Ascending aorta (tissue), 2 donors: ENCODE measurements at regions not wholly inside any gene's neighbourhood (a gene's known extent, or its start where the extent isn't known, plus 50 kb on each side); places are given as distances from the start of the nearest gene placed in this dataset.

Experiments used
- DNase-seq, 2 donors: peaks; one replicate each; pipeline ENCODE4 v3.0.0-alpha.2; 2019; ENCODE audit warnings: low spot score in 2 of 2
- H3K27ac ChIP-seq, 2 donors: fragments of 200-600 bp; sonication (generic); one replicate each; pipeline ENCODE4 v1.5.1; 2016 to 2017; ENCODE audit warnings: mild to moderate bottlenecking in 1 of 2
- H3K27me3 ChIP-seq: fragments of 200-600 bp; sonication (generic); one replicate; pipeline ENCODE4 v1.5.1; 2017
- H3K36me3 ChIP-seq, 2 donors: fragments of 200-600 bp; sonication (generic); one replicate each; pipeline ENCODE4 v1.5.1; 2016
- H3K4me1 ChIP-seq, 2 donors: fragments of 200-600 bp; sonication (generic); one replicate each; pipeline ENCODE4 v1.5.1; 2016 to 2017; ENCODE audit warnings: mild to moderate bottlenecking in 1 of 2
- H3K4me3 ChIP-seq, 2 donors: fragments of 200-600 bp; sonication (generic); one replicate each; pipeline ENCODE4 v1.5.1; 2016 to 2017; ENCODE audit warnings: mild to moderate bottlenecking in 1 of 2
- H3K9me3 ChIP-seq, 2 donors: fragments of 200-600 bp; sonication (generic); one replicate each; pipeline ENCODE4 v1.5.1; 2016
- intact Hi-C: fragments of 100-400 bp; cut with DNase I; formaldehyde crosslinking; loops from one replicate; pipeline ENCODE4 v1.15.1; 2023
- TF ChIP-seq, protein P1 (sequence below), 3 experiments: fragments of 200-600 bp in 2 of 3; fragments of 450-650 bp in 1 of 3; sonication (generic) in 2 of 3; IDR thresholded peaks; one replicate each; pipeline ENCODE4 v1.5.1; 2016 to 2019; ENCODE audit warnings: antibody characterized with exemption in 3 of 3, mild to moderate bottlenecking in 1 of 3, moderate library complexity in 1 of 3

DNA sequence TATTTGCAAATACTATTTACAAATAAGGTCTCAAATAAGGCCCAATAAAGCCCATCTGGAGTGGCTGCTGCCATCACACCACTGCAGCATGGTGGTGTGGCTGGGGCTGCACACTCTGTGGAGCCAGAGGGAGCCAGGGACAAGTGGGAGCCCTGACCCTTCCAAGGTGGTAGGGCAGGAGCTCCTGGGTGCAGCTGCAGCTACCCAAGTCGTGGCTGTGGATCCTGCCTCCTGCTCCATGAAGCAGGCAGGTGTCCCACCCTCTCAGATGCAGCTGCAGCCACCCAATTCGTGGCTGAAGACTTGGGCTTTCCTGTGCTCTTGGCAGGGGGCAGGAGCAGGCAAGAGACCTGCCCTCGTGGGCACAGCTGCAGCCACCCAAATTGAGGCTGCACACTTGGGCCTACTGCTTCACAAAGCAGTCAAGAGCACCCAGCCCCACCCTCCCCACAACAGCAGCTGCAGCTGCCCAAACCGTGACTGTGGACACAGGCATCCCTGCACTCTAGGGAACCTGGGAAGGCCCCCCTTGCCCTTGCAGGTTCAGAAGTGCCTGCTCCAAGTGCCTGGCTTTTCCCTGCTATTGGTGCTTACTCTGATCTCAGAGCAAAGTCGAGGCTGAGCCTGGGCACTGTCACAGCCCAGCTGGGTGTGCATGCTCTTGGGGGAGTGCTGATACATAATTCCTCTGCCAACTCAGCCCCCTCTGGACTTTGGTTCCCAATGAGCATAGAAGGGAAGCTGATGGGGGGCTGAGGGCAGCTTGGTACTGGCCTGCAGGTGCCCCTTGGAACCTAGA is 614.8 kb downstream of the PCDH18 start:
- TF ChIP-seq, protein P1, sequence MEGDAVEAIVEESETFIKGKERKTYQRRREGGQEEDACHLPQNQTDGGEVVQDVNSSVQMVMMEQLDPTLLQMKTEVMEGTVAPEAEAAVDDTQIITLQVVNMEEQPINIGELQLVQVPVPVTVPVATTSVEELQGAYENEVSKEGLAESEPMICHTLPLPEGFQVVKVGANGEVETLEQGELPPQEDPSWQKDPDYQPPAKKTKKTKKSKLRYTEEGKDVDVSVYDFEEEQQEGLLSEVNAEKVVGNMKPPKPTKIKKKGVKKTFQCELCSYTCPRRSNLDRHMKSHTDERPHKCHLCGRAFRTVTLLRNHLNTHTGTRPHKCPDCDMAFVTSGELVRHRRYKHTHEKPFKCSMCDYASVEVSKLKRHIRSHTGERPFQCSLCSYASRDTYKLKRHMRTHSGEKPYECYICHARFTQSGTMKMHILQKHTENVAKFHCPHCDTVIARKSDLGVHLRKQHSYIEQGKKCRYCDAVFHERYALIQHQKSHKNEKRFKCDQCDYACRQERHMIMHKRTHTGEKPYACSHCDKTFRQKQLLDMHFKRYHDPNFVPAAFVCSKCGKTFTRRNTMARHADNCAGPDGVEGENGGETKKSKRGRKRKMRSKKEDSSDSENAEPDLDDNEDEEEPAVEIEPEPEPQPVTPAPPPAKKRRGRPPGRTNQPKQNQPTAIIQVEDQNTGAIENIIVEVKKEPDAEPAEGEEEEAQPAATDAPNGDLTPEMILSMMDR (IDR thresholded peaks at IDR 0.05) = no peak
- no peak overlapping the region for H3K27ac ChIP-seq
- H3K36me3 ChIP-seq = no peaks in the 10 kb centered on the region
- no peaks in the 10 kb centered on the region for H3K4me1 ChIP-seq
- no peaks in the 10 kb centered on the region for H3K27me3 ChIP-seq
- DNase-seq = no peak
- no peaks in the 10 kb centered on the region for H3K9me3 ChIP-seq
- H3K4me3 ChIP-seq = no peak overlapping the region
- intact Hi-C loops = no loop called here

DNA sequence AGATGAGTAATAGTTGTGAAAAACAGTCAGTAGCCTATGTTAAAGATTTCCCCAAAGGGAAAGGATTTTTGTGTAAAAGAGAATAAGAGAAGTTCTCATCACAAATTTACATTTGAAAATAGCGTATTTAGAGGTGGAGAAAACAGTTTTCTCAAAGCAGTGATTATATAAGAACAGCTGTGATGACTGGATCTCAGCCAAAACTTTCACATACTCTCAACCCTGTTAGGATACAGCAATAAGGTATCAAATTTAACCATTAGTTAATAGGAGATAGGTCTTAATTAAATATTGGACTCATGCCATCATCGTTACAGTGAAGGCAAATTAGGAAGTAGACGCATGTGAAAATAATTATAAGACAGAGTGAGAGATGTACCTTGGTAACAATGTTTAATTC is 622.7 kb downstream of the PCDH18 start:
- DNase-seq = no peak
- Histone ChIP-seq H3K36me3 (no peaks in the 10 kb centered on the region), H3K4me3 (no peak overlapping the region), H3K9me3 (no peaks in the 10 kb centered on the region), H3K27me3 (no peaks in the 10 kb centered on the region), H3K4me1 (no peaks in the 10 kb centered on the region), H3K27ac (no peak overlapping the region)
- TF ChIP-seq, protein P1 (IDR thresholded peaks at IDR 0.05) = no peak
- intact Hi-C loops = no loop called here

DNA sequence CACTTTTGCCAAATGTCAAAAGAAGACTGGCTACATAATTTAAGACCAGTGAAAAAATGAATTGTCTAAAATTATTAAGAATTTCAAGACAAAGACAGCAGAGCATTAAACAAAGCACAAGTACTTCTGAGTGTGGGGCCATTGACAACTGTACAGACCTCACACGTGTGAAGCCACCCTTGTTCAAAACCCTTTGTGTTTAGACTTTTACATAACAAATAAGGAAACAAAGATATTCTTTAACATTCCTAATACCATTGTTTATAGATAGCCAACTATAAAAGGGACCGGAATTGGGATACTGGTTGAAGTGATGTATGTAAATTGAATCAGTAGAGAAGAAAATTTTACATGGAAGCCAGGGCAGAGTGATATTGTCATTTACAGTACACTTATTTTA is 624.2 kb downstream of the PCDH18 start:
- Histone ChIP-seq H3K36me3 (no peaks in the 10 kb centered on the region), H3K27ac (no peak overlapping the region), H3K4me3 (no peak overlapping the region), H3K27me3 (no peaks in the 10 kb centered on the region), H3K4me1 (no peaks in the 10 kb centered on the region), H3K9me3 (no peaks in the 10 kb centered on the region)
- TF ChIP-seq, protein P1 (IDR thresholded peaks at IDR 0.05) = no peak
- intact Hi-C loops = no loop called here
- no peak for DNase-seq

DNA sequence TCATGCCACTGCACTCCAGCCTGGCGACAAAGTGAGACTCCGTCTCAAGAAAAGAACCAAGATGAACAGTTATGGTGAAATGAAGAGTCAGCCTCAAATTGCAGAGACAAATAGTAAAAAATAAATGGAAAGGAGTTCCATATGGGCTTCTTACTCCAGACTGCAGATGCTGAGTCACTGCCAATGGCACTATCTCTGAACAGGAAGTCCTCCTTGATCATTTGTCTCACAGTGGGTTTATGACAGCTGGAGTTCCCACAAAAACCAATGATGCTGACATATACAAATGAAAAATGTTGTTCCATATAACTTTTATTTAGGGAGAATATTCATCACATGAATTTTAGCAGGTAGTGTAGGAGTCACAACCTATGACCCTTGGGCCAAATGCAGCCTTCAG is 631.6 kb downstream of the PCDH18 start:
- Histone ChIP-seq H3K4me1 (no peaks in the 10 kb centered on the region), H3K27me3 (no peaks in the 10 kb centered on the region), H3K27ac (no peak overlapping the region), H3K9me3 (no peaks in the 10 kb centered on the region), H3K36me3 (no peaks in the 10 kb centered on the region), H3K4me3 (no peak overlapping the region)
- TF ChIP-seq, protein P1 (IDR thresholded peaks at IDR 0.05) = no peak
- intact Hi-C loops = no loop called here
- no peak for DNase-seq

DNA sequence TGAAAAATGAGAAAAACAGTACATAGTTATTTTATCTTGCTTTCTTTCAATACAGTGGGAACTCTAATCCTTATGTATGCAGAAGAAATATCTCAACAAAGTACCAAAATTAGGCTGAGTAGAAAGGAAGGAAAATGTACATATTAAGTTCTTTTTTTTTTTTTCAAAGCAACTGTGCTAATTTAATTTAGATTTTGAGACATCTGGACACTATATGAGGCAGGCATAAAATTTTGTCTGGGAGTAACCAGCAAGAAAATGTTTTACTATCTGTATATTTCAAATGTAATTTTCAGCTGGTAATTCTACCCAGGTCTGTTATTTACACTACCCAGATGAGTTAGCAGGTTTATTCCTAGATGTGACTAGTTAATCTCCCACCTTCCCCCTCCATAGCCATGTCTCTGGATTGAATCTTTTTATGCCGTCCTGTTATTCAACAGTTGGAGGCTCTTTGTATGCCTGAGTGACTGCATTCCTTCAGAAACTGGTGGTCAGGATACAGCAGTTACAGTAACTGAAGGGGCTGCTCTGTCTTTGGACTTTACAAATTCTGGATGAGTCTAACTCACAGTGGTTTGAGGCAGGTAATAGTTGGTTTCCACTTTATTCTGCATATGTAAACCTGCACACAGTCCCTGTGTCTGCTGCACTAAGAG is 633.6 kb downstream of the PCDH18 start:
- no peaks in the 10 kb centered on the region for H3K4me1 ChIP-seq
- no peak for DNase-seq
- H3K27ac ChIP-seq = no peak overlapping the region
- no peaks in the 10 kb centered on the region for H3K27me3 ChIP-seq
- TF ChIP-seq, protein P1 (IDR thresholded peaks at IDR 0.05) = no peak
- intact Hi-C loops = no loop called here
- no peak overlapping the region for H3K4me3 ChIP-seq
- H3K36me3 ChIP-seq = no peaks in the 10 kb centered on the region
- no peaks in the 10 kb centered on the region for H3K9me3 ChIP-seq
